Large intestine (tissue), 3 donors: ENCODE measurements at regions not wholly inside any gene's neighbourhood (a gene's known extent, or its start where the extent isn't known, plus 50 kb on each side); places are given as distances from the start of the nearest gene placed in this dataset.
"Not testable (repeated sequence)": the region's sequence is repeated elsewhere in the genome, so short reads cannot be mapped to it uniquely, and the experiment has no call there.

Source experiments
- DNase-seq, 2 donors: peaks; one replicate each; pipeline versions ENCODE4 v3.0.0 to v3.0.0-alpha.2; 2013
- H3K27ac ChIP-seq: one replicate; pipeline ENCODE4 v1.5.1; 2013; ENCODE audit warnings: low read length
- H3K27me3 ChIP-seq: 2 replicates; pipeline ENCODE4 v1.6.1; 2013; ENCODE audit warnings: low read length; ENCODE audit not compliant: control insufficient read depth, insufficient read depth
- H3K36me3 ChIP-seq: 2 replicates; pipeline ENCODE4 v1.6.1; 2013; ENCODE audit warnings: low read length; ENCODE audit not compliant: control insufficient read depth, insufficient read depth
- H3K4me1 ChIP-seq: one replicate; pipeline ENCODE4 v1.6.1; 2013; ENCODE audit warnings: low read length; ENCODE audit not compliant: control insufficient read depth, insufficient read depth
- H3K4me3 ChIP-seq: one replicate; pipeline ENCODE4 v1.5.1; 2013; ENCODE audit warnings: low read length
- H3K9me3 ChIP-seq: one replicate; pipeline ENCODE4 v1.6.1; 2013; ENCODE audit warnings: mild to moderate bottlenecking, low read depth, low read length, moderate library complexity; ENCODE audit not compliant: control insufficient read depth
- WGBS: methylation state at CpG from one replicate; pipeline ENCODE4 v1.1.5; 2013; ENCODE audit warnings: low lambda C conversion rate; ENCODE audit not compliant: insufficient coverage; 5-methylcytosine and 5-hydroxymethylcytosine counted together

- H3K27me3 ChIP-seq, H3K4me3 ChIP-seq, H3K4me1 ChIP-seq, H3K9me3 ChIP-seq, DNase-seq, H3K36me3 ChIP-seq, H3K27ac ChIP-seq: not testable (repeated sequence)
Observed at GRCh38 chr4:69411981-69412380, 83.7 kb downstream of the UGT2B4 start.

GRCh38 chr4:69424722-69425121 is 71.0 kb downstream of the UGT2B4 start:
- H3K9me3 ChIP-seq, H3K27ac ChIP-seq, H3K36me3 ChIP-seq, DNase-seq, H3K4me1 ChIP-seq, H3K27me3 ChIP-seq, H3K4me3 ChIP-seq: not testable (repeated sequence)
- WGBS, result no CpG with 5 or more reads among the region's 9 CpGs
